ENCODE measurements at regions not wholly inside any gene's neighbourhood (a gene's known extent, or its start where the extent isn't known, plus 50 kb on each side); places are given as distances from the start of the nearest gene placed in this dataset.

DNA sequence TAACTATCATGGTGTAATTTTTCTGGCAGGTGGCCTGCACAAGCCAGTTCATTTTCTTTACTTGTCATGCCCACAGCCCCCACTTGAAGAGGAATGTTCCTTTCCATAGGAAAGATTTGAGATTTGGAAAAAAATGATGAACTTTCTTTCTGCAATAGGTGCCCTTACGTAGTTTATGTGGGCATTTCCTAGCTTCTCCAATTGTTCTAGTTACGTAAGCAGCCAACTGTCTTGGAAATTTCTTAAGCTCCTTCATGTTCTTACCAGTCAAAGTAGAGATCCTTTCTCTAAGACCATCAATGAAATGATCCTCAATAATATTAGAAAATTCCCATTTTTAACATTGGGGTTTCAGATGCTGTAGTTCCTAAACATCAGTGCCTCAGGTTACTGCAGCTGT is 109.5 kb upstream of the F3 start:
- no peak for TF ChIP-seq SPI1 (IDR thresholded peaks at IDR 0.05; ENCODE audit: borderline replicate concordance, low read depth)
- TF ChIP-seq GABPA (IDR thresholded peaks at IDR 0.05; ENCODE audit: low read depth), result no peak
- TF ChIP-seq, protein P1, sequence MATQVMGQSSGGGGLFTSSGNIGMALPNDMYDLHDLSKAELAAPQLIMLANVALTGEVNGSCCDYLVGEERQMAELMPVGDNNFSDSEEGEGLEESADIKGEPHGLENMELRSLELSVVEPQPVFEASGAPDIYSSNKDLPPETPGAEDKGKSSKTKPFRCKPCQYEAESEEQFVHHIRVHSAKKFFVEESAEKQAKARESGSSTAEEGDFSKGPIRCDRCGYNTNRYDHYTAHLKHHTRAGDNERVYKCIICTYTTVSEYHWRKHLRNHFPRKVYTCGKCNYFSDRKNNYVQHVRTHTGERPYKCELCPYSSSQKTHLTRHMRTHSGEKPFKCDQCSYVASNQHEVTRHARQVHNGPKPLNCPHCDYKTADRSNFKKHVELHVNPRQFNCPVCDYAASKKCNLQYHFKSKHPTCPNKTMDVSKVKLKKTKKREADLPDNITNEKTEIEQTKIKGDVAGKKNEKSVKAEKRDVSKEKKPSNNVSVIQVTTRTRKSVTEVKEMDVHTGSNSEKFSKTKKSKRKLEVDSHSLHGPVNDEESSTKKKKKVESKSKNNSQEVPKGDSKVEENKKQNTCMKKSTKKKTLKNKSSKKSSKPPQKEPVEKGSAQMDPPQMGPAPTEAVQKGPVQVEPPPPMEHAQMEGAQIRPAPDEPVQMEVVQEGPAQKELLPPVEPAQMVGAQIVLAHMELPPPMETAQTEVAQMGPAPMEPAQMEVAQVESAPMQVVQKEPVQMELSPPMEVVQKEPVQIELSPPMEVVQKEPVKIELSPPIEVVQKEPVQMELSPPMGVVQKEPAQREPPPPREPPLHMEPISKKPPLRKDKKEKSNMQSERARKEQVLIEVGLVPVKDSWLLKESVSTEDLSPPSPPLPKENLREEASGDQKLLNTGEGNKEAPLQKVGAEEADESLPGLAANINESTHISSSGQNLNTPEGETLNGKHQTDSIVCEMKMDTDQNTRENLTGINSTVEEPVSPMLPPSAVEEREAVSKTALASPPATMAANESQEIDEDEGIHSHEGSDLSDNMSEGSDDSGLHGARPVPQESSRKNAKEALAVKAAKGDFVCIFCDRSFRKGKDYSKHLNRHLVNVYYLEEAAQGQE (IDR thresholded peaks at IDR 0.05; ENCODE audit: insufficient replicate concordance, low read depth), result no peak
- no peak for TF ChIP-seq POLR2AphosphoS5 (IDR thresholded peaks at IDR 0.05; ENCODE audit: low read depth)
- TF ChIP-seq, protein P2, sequence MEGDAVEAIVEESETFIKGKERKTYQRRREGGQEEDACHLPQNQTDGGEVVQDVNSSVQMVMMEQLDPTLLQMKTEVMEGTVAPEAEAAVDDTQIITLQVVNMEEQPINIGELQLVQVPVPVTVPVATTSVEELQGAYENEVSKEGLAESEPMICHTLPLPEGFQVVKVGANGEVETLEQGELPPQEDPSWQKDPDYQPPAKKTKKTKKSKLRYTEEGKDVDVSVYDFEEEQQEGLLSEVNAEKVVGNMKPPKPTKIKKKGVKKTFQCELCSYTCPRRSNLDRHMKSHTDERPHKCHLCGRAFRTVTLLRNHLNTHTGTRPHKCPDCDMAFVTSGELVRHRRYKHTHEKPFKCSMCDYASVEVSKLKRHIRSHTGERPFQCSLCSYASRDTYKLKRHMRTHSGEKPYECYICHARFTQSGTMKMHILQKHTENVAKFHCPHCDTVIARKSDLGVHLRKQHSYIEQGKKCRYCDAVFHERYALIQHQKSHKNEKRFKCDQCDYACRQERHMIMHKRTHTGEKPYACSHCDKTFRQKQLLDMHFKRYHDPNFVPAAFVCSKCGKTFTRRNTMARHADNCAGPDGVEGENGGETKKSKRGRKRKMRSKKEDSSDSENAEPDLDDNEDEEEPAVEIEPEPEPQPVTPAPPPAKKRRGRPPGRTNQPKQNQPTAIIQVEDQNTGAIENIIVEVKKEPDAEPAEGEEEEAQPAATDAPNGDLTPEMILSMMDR (IDR thresholded peaks at IDR 0.05; ENCODE audit: insufficient read depth, low read length), result no peak
- Histone ChIP-seq H3K4me3 (replicated peaks; ENCODE audit: insufficient read depth, low read length) (no peak overlapping the region), H3K27me3 (ENCODE audit: insufficient read depth, poor library complexity, severe bottlenecking) (no peaks in the 10 kb centered on the region), H3K27ac (replicated peaks) (no peak overlapping the region)
- no peak for DNase-seq (ENCODE audit: low read depth in 1 of 2, low spot score in 1 of 2)

DNA sequence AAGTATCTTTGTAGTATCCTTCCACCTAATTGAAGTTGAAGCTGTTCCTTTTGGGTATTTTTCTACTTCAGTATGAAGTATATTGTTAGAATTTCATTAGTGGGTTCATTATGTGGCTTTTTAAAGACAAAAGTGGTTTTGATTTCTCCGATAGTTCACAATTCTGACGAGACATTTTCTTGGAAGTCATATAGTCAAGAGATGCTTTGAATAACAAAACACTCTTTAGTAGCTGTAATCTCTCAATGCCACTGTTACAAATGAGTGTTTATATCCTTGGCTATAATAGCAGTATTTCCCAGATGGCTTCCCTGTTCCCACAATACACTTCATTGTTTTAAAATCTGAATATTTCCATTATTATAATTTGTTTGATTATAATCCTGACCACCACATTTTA is 108.7 kb upstream of the F3 start:
- H3K4me3 ChIP-seq (replicated peaks; ENCODE audit: insufficient read depth, low read length), result no peak overlapping the region
- TF ChIP-seq, protein P1 (IDR thresholded peaks at IDR 0.05; ENCODE audit: insufficient replicate concordance, low read depth), result no peak
- TF ChIP-seq SPI1 (IDR thresholded peaks at IDR 0.05; ENCODE audit: borderline replicate concordance, low read depth) (no peak), GABPA (IDR thresholded peaks at IDR 0.05; ENCODE audit: low read depth) (no peak), POLR2AphosphoS5 (IDR thresholded peaks at IDR 0.05; ENCODE audit: low read depth) (no peak)
- TF ChIP-seq, protein P2 (IDR thresholded peaks at IDR 0.05; ENCODE audit: insufficient read depth, low read length), result no peak

DNA sequence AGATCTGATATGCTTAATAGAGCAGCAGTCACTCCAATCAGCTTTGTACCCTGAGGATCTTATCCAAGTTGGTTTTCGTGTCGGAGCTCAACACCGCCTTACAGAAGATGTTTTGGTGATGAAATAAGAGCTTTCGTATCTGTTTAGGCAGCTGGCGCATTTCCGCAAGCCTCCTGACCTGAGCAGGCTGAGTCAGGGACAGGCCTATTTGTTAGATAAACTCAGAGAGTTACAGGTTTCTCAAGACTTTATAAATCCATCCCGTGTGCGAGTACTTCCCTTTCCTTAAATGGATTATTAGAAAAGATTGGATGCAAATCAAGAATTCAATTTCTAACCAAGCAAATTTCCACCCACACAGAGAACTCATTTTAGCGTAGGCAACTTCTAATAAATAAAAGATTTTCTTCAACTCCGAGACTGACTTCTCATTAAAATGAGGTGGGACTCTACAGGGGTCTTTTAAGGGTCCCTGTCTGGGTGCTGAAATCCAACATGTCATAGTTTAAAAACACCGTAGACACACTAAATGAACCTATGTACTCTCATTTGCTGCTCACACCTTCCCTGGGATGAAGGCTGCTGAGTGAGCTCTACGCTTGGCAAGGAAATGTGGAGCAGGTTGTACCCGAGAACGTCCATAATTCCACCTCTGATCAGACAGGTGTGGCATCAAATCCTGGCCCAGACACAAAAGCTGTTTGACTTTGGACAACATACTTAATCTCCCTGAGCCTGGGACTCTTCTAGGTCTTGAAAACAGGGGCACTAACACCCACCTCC is 106.9 kb upstream of the F3 start:
- TF ChIP-seq, protein P1 (IDR thresholded peaks at IDR 0.05; ENCODE audit: insufficient replicate concordance, low read depth), result no peak
- TF ChIP-seq GABPA (IDR thresholded peaks at IDR 0.05; ENCODE audit: low read depth) (no peak), SPI1 (IDR thresholded peaks at IDR 0.05; ENCODE audit: borderline replicate concordance, low read depth) (no peak), POLR2AphosphoS5 (IDR thresholded peaks at IDR 0.05; ENCODE audit: low read depth) (no peak)
- TF ChIP-seq, protein P2 (IDR thresholded peaks at IDR 0.05; ENCODE audit: insufficient read depth, low read length), result no peak
- no peak for DNase-seq (ENCODE audit: low read depth in 1 of 2, low spot score in 1 of 2)
- Histone ChIP-seq H3K27ac (replicated peaks) (no peak overlapping the region), H3K27me3 (ENCODE audit: insufficient read depth, poor library complexity, severe bottlenecking) (no peaks in the 10 kb centered on the region), H3K4me3 (replicated peaks; ENCODE audit: insufficient read depth, low read length) (no peak overlapping the region)

More for the DNA sequence above, 108.7 kb upstream of the F3 start:
- DNase-seq (ENCODE audit: low read depth in 1 of 2, low spot score in 1 of 2), result no peak
- Histone ChIP-seq H3K27me3 (ENCODE audit: insufficient read depth, poor library complexity, severe bottlenecking) (no peaks in the 10 kb centered on the region), H3K27ac (replicated peaks) (no peak overlapping the region)
